ENCODE measurements at regions not wholly inside any gene's neighbourhood (a gene's known extent, or its start where the extent isn't known, plus 50 kb on each side); places are given as distances from the start of the nearest gene placed in this dataset.

DNA sequence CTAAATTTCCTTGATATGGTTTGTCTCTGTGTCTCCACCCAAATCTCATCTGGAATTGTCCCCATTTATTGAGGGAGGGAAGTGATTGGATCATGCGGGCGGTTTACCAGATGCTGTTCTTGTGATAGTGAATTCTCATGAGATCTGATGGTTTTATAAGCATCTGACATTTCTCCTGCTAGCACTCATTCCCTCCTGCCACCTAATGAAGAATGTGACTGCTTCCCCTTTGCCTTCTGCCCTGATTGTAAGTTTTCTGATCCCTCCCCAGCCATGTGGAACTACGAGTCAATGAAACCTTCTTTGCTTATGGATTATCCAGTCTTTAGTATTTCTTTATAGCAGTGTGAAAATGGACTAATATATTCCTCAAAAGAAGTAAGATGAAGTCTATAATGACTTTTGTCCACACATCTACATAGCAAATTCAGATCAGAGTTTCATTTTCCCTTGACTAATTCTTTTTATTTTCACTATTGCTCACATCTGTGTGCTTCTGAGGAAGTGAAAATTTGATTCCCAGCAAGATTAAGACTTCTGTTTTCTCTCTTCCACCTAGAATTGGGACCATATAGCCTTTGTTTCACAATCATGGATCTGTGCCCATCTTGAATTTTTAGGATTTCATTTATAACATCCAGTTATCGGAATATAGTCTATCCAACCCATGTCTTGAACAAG lies 393.5 kb downstream of the DMAC1 start:
- CTCF ChIA-PET (ENCODE audit: unreplicated experiment), result no interaction called here
- no peak overlapping the region for H3K4me3 ChIP-seq (ENCODE audit: low read depth, low read length, poor library complexity, severe bottlenecking)
- no peaks in the 10 kb centered on the region for H3K9me3 ChIP-seq (ENCODE audit: low read length)
- no peak overlapping the region for H3K27ac ChIP-seq (ENCODE audit: low read depth, low read length, poor library complexity, severe bottlenecking)
- no peaks in the 10 kb centered on the region for H4K20me1 ChIP-seq (ENCODE audit: insufficient read depth, low read length)
- intact Hi-C loops (cut with micrococcal nuclease; ENCODE audit: unreplicated experiment), result no loop called here
- BruUV-seq (replicated peaks), result no TSS peak
- H3K4me1 ChIP-seq (ENCODE audit: insufficient read depth, low read length, poor library complexity, severe bottlenecking), result no peaks in the 10 kb centered on the region
- H2AFZ ChIP-seq (ENCODE audit: low read length), result no peak overlapping the region
- DNase-seq (ENCODE audit: low spot score), result no peak
- TF ChIP-seq CTCF (conservative IDR thresholded peaks at IDR 0.05; ENCODE audit: low read length), result no peak
- no peak for TF ChIP-seq EZH2phosphoT487 (IDR thresholded peaks at IDR 0.05; ENCODE audit: borderline replicate concordance, low read depth, low read length)
- POLR2A ChIA-PET, result no interaction called here
- no peak overlapping the region for H3K4me2 ChIP-seq (ENCODE audit: low read length)
- no peaks in the 10 kb centered on the region for H3K79me2 ChIP-seq (ENCODE audit: insufficient read depth, low read depth, low read length)
- no peaks in the 10 kb centered on the region for H3K36me3 ChIP-seq (ENCODE audit: insufficient read depth, low read length)
- no peaks in the 10 kb centered on the region for H3K9me2 ChIP-seq (ENCODE audit: insufficient read depth, low read length)

DNA sequence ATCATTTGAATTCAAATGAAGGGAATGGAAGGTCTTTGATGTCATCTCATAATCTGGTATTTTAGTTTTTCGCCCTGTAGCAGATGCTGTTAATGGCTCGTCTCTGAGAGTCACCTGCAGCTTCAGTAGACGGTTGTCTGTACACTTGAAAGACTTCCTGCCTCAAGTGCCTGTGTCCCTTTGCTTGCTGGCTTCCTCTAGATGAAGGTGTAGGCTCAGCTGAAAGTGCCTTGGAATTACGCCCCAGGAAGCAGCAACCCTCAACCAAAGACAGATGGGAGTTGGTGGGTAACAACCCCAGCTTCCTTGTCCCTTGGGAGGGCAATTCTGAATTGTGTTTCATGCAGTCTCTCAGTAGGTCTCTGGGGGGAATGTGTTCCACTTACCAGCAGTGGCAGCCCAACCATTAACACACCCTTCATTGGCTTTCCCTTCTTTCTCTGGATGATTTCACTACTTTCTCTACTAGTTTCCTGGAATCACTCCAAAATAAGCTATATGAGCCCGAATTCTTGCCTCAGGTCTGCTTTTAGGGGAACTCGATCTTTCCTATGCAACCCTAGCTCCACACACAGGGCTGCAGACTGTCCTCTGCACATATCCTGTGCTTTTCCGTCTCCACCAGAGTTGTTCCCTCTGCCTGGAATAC lies 395.6 kb downstream of the DMAC1 start:
- no peaks in the 10 kb centered on the region for H3K4me1 ChIP-seq (ENCODE audit: insufficient read depth, low read length, poor library complexity, severe bottlenecking)
- intact Hi-C loops (cut with micrococcal nuclease; ENCODE audit: unreplicated experiment), result no loop called here
- no peaks in the 10 kb centered on the region for H3K36me3 ChIP-seq (ENCODE audit: insufficient read depth, low read length)
- ChIA-PET CTCF (ENCODE audit: unreplicated experiment) (no interaction called here), POLR2A (interaction anchor here (0.6 to 1.0 kb wide), 3 partner anchors 25 to 647 kb away, joined by 3 read pairs; no protein-coding TSS in a partner anchor)
- no peak overlapping the region for H3K4me3 ChIP-seq (ENCODE audit: low read depth, low read length, poor library complexity, severe bottlenecking)
- DNase-seq (ENCODE audit: low spot score), result no peak
- BruUV-seq (replicated peaks), result no TSS peak
- no peak overlapping the region for H3K4me2 ChIP-seq (ENCODE audit: low read length)
- no peak overlapping the region for H2AFZ ChIP-seq (ENCODE audit: low read length)
- H3K27ac ChIP-seq (ENCODE audit: low read depth, low read length, poor library complexity, severe bottlenecking), result no peak overlapping the region
- no peak for TF ChIP-seq CTCF (conservative IDR thresholded peaks at IDR 0.05; ENCODE audit: low read length)
- TF ChIP-seq EZH2phosphoT487 (IDR thresholded peaks at IDR 0.05; ENCODE audit: borderline replicate concordance, low read depth, low read length), result no peak
- no peaks in the 10 kb centered on the region for H3K9me2 ChIP-seq (ENCODE audit: insufficient read depth, low read length)
- no peaks in the 10 kb centered on the region for H3K79me2 ChIP-seq (ENCODE audit: insufficient read depth, low read depth, low read length)
- H3K9me3 ChIP-seq (ENCODE audit: low read length), result no peaks in the 10 kb centered on the region
- H4K20me1 ChIP-seq (ENCODE audit: insufficient read depth, low read length), result no peaks in the 10 kb centered on the region

DNA sequence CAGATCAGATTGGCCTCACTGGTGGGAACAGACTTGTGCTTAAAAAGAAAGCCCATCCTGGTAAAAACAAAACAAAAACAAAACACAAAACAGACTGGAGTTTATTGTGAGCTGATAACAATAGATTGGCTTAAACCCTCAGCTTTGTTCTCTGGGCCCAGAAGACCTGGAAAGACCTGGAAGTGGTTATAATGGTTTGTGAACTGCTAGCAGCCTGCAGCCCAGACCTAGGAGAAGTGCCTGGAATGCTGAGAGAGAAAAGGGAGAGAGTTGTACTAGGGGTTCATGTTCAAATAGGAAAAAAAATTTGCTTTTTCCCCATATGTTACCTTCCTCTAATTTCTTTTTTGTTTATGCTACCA lies 396.6 kb downstream of the DMAC1 start:
- no peak for DNase-seq (ENCODE audit: low spot score)
- no peaks in the 10 kb centered on the region for H3K4me1 ChIP-seq (ENCODE audit: insufficient read depth, low read length, poor library complexity, severe bottlenecking)
- no peaks in the 10 kb centered on the region for H3K9me3 ChIP-seq (ENCODE audit: low read length)
- no peaks in the 10 kb centered on the region for H3K36me3 ChIP-seq (ENCODE audit: insufficient read depth, low read length)
- CTCF ChIA-PET (ENCODE audit: unreplicated experiment), result no interaction called here
- no peak overlapping the region for H3K4me2 ChIP-seq (ENCODE audit: low read length)
- H3K79me2 ChIP-seq (ENCODE audit: insufficient read depth, low read depth, low read length), result no peaks in the 10 kb centered on the region
- no peak overlapping the region for H2AFZ ChIP-seq (ENCODE audit: low read length)
- H3K4me3 ChIP-seq (ENCODE audit: low read depth, low read length, poor library complexity, severe bottlenecking), result no peak overlapping the region
- no peak overlapping the region for H3K27ac ChIP-seq (ENCODE audit: low read depth, low read length, poor library complexity, severe bottlenecking)
- H4K20me1 ChIP-seq (ENCODE audit: insufficient read depth, low read length), result no peaks in the 10 kb centered on the region
- BruUV-seq (replicated peaks), result no TSS peak
- POLR2A ChIA-PET, result interaction anchor here (1.0 kb wide), 1 partner anchor 81 kb away, joined by 3 read pairs; no protein-coding TSS in a partner anchor
- intact Hi-C loops (cut with micrococcal nuclease; ENCODE audit: unreplicated experiment), result no loop called here
- H3K9me2 ChIP-seq (ENCODE audit: insufficient read depth, low read length), result no peaks in the 10 kb centered on the region
- TF ChIP-seq EZH2phosphoT487 (IDR thresholded peaks at IDR 0.05; ENCODE audit: borderline replicate concordance, low read depth, low read length), result no peak
- no peak for TF ChIP-seq CTCF (conservative IDR thresholded peaks at IDR 0.05; ENCODE audit: low read length)
